H1 (cell line): ENCODE measurements at regions not wholly inside any gene's neighbourhood (a gene's known extent, or its start where the extent isn't known, plus 50 kb on each side); places are given as distances from the start of the nearest gene placed in this dataset.

ENCODE experiments used
- CTCF ChIA-PET: fragments of 300-600 bp; sonication (Branson Sonifier 250); formaldehyde crosslinking; loops from one replicate; lab custom pipeline; 2021; ENCODE audit not compliant: partially characterized antibody; lab: Charles Lee
- POLR2A ChIA-PET: fragments of 300-600 bp; sonication (Branson Sonifier 250); formaldehyde crosslinking; loops from one replicate; lab custom pipeline; 2021; ENCODE audit warnings: inconsistent platforms; ENCODE audit not compliant: partially characterized antibody; lab: Charles Lee
- DNase-seq, 2 experiments: peaks; one replicate each; pipeline versions ENCODE4 v3.0.0 to v3.0.0-alpha.2; 2010 to 2022; ENCODE audit warnings: low spot score in 2 of 2, low read depth in 1 of 2, mixed read lengths in 1 of 2
- FAIRE-seq: peaks from 2 replicates; lab custom pipeline; 2011; peaks lifted over from hg19 to GRCh38; lab: Jason Lieb, UNC
- H2AFZ ChIP-seq: 2 replicates; pipeline ENCODE4 v1.8.1; 2012; ENCODE audit warnings: low read length, inconsistent platforms
- H2AK5ac ChIP-seq: 2 replicates; pipeline ENCODE4 v1.6.1; 2013; ENCODE audit warnings: low read depth, low read length
- H2BK120ac ChIP-seq: replicated peaks from 2 replicates; pipeline ENCODE3; 2013; ENCODE audit warnings: low read depth, low read length, inconsistent platforms
- H2BK12ac ChIP-seq: 2 replicates; pipeline ENCODE4 v1.6.1; 2013; ENCODE audit warnings: low read depth, low read length
- H2BK15ac ChIP-seq: 2 replicates; pipeline ENCODE4 v1.6.1; 2013; ENCODE audit warnings: low read length
- H2BK20ac ChIP-seq: 2 replicates; pipeline ENCODE4 v1.6.1; 2013; ENCODE audit warnings: low read length
- H2BK5ac ChIP-seq: 2 replicates; pipeline ENCODE4 v1.6.1; 2013; ENCODE audit warnings: low read depth, low read length
- H3K14ac ChIP-seq: 2 replicates; pipeline ENCODE4 v1.6.1; 2013; ENCODE audit warnings: inconsistent platforms; ENCODE audit not compliant: insufficient read length
- H3K18ac ChIP-seq: 2 replicates; pipeline ENCODE4 v1.6.1; 2013; ENCODE audit warnings: low read length; ENCODE audit errors: extremely low read depth
- H3K23ac ChIP-seq: 2 replicates; pipeline ENCODE4 v1.6.1; 2013; ENCODE audit warnings: inconsistent platforms; ENCODE audit not compliant: insufficient read length
- H3K23me2 ChIP-seq: 2 replicates; pipeline ENCODE4 v1.6.1; 2013; ENCODE audit warnings: low read depth, low read length
- H3K27ac ChIP-seq: 2 replicates; pipeline ENCODE4 v1.6.1; 2011; ENCODE audit warnings: low read depth, low read length, inconsistent platforms
- H3K27me3 ChIP-seq, 4 experiments: replicated peaks in 1 of 4; 1 replicate in 1 of 4; 2 replicates in 3 of 4; pipeline versions ENCODE4 v1.6.1 to v1.8.1; 2011 to 2013; ENCODE audit warnings: low read length in 3 of 4, mild to moderate bottlenecking in 3 of 4, inconsistent platforms in 2 of 4, mixed read lengths in 2 of 4, moderate library complexity in 1 of 4; ENCODE audit not compliant: control insufficient read depth in 3 of 4, insufficient read depth in 3 of 4; ENCODE audit errors: extremely low read depth in 1 of 4
- H3K36me3 ChIP-seq, 4 experiments: 2 replicates each; pipeline versions ENCODE4 v1.6.1 to v1.8.1; 2011 to 2013; ENCODE audit warnings: mild to moderate bottlenecking in 4 of 4, low read length in 3 of 4, moderate library complexity in 2 of 4, control low read depth in 1 of 4, inconsistent platforms in 1 of 4; ENCODE audit not compliant: insufficient read depth in 4 of 4, control insufficient read depth in 2 of 4
- H3K4ac ChIP-seq: replicated peaks from 2 replicates; pipeline ENCODE3; 2013; ENCODE audit warnings: low read length, low read depth, mixed read lengths, inconsistent platforms; ENCODE audit not compliant: insufficient read length
- H3K4me1 ChIP-seq, 4 experiments: replicated peaks in 1 of 4; 1 replicate in 1 of 4; 2 replicates in 3 of 4; pipeline versions ENCODE4 v1.6.1 to v1.8.1; 2011 to 2013; ENCODE audit warnings: low read length in 3 of 4, inconsistent platforms in 2 of 4, mixed read lengths in 1 of 4; ENCODE audit not compliant: insufficient read depth in 4 of 4, control insufficient read depth in 3 of 4
- H3K4me2 ChIP-seq, 2 experiments: 2 replicates each; pipeline versions ENCODE4 v1.6.1 to v1.8.1; 2011 to 2013; ENCODE audit warnings: low read depth in 2 of 2, low read length in 2 of 2, control low read depth in 1 of 2, inconsistent platforms in 1 of 2, mild to moderate bottlenecking in 1 of 2; ENCODE audit not compliant: insufficient read depth in 1 of 2
- H3K4me3 ChIP-seq, 4 experiments: fragments of 200-600, 300-600 bp in 1 of 4; sonication (generic), shearing (Covaris generic), sonication (Bioruptor Twin) in 1 of 4; 2 replicates each; pipeline versions ENCODE4 v1.5.1 to v1.8.1; 2011 to 2016; ENCODE audit warnings: low read length in 4 of 4, low read depth in 3 of 4, control low read depth in 2 of 4, inconsistent platforms in 2 of 4, mild to moderate bottlenecking in 2 of 4, mixed read lengths in 1 of 4, moderate library complexity in 1 of 4; ENCODE audit not compliant: insufficient read depth in 2 of 4; ENCODE audit errors: extremely low read depth in 1 of 4
- H3K56ac ChIP-seq: replicated peaks from 2 replicates; pipeline ENCODE3; 2013; ENCODE audit warnings: low read depth, mild to moderate bottlenecking, mixed read lengths, low read length, inconsistent platforms; ENCODE audit not compliant: insufficient read length
- H3K79me1 ChIP-seq: 2 replicates; pipeline ENCODE4 v1.6.1; 2013; ENCODE audit warnings: low read depth, low read length, control low read depth
- H3K79me2 ChIP-seq, 2 experiments: 2 replicates each; pipeline versions ENCODE4 v1.6.1 to v1.8.1; 2012 to 2013; ENCODE audit warnings: low read length in 2 of 2, mild to moderate bottlenecking in 2 of 2, inconsistent platforms in 1 of 2; ENCODE audit not compliant: insufficient read depth in 2 of 2, control insufficient read depth in 1 of 2
- H3K9ac ChIP-seq, 4 experiments: replicated peaks in 1 of 4; 1 replicate in 1 of 4; 2 replicates in 3 of 4; pipeline versions ENCODE4 v1.6.1 to v1.8.1; 2011 to 2013; ENCODE audit warnings: low read depth in 3 of 4, low read length in 3 of 4, control low read depth in 2 of 4, mild to moderate bottlenecking in 2 of 4, moderate library complexity in 2 of 4, inconsistent platforms in 1 of 4; ENCODE audit errors: extremely low read depth in 1 of 4
- H3K9me3 ChIP-seq, 2 experiments: 2 replicates each; pipeline versions ENCODE4 v1.6.1 to v1.8.1; 2012 to 2013; ENCODE audit warnings: mild to moderate bottlenecking in 2 of 2, moderate library complexity in 2 of 2, control low read depth in 1 of 2, inconsistent platforms in 1 of 2, low read depth in 1 of 2, low read length in 1 of 2, mixed read lengths in 1 of 2; ENCODE audit not compliant: insufficient read depth in 2 of 2
- H4K20me1 ChIP-seq, 2 experiments: replicated peaks in 1 of 2; 2 replicates each; pipeline versions ENCODE3 to v1.8.1; 2011 to 2013; ENCODE audit warnings: inconsistent platforms in 2 of 2, low read length in 2 of 2, mild to moderate bottlenecking in 1 of 2; ENCODE audit not compliant: insufficient read depth in 2 of 2, control insufficient read depth in 1 of 2
- H4K5ac ChIP-seq: 2 replicates; pipeline ENCODE4 v1.6.1; 2013; ENCODE audit warnings: low read length, low read depth, mixed read lengths, inconsistent platforms; ENCODE audit not compliant: insufficient read length
- H4K8ac ChIP-seq: 2 replicates; pipeline ENCODE4 v1.8.0; 2013; ENCODE audit warnings: mild to moderate bottlenecking, moderate library complexity, low read length, inconsistent platforms; ENCODE audit not compliant: insufficient read depth; ENCODE audit errors: extremely low read depth
- H4K91ac ChIP-seq: replicated peaks from 2 replicates; pipeline ENCODE3; 2013; ENCODE audit warnings: low read length, mixed read lengths, inconsistent platforms; ENCODE audit not compliant: insufficient read length
- BRCA1 ChIP-seq: IDR thresholded peaks from 2 replicates; pipeline ENCODE4 v1.6.1; 2012; ENCODE audit warnings: low read depth, low read length, improper control_type of control experiment
- CEBPB ChIP-seq: IDR thresholded peaks from 2 replicates; pipeline ENCODE4 v1.6.1; 2012; ENCODE audit warnings: low read depth, low read length
- CHD1 ChIP-seq: IDR thresholded peaks from 2 replicates; pipeline ENCODE4 v1.6.1; 2012; ENCODE audit warnings: low read depth, low read length, improper control_type of control experiment
- CHD2 ChIP-seq: IDR thresholded peaks from 2 replicates; pipeline ENCODE4 v1.6.1; 2012; ENCODE audit warnings: low read length, improper control_type of control experiment
- KDM1A ChIP-seq: fragments of 200-600, 300-600 bp; sonication (generic); IDR thresholded peaks from 2 replicates; pipeline ENCODE4 v1.7.1; 2016; ENCODE audit warnings: mild to moderate bottlenecking, low read length, borderline replicate concordance
- KDM4A ChIP-seq: IDR thresholded peaks from one replicate; pipeline ENCODE4 v1.7.1; 2012; ENCODE audit warnings: low read depth, mild to moderate bottlenecking, moderate library complexity, low read length, inconsistent platforms; ENCODE audit not compliant: severe bottlenecking
- NANOG ChIP-seq: IDR thresholded peaks from 2 replicates; pipeline ENCODE4 v1.6.1; 2011; ENCODE audit warnings: low read length, low read depth, mild to moderate bottlenecking, inconsistent platforms; ENCODE audit not compliant: insufficient read depth, poor library complexity, severe bottlenecking
- POLR2AphosphoS5 ChIP-seq: IDR thresholded peaks from 2 replicates; pipeline ENCODE4 v1.6.1; 2011; ENCODE audit warnings: low read depth, low read length
- RBBP5 ChIP-seq: IDR thresholded peaks from 2 replicates; pipeline ENCODE4 v1.7.1; 2012; ENCODE audit warnings: low read depth, mild to moderate bottlenecking, inconsistent platforms, low read length, moderate library complexity, borderline replicate concordance
- WGBS, 2 experiments: shearing (Covaris generic) in 1 of 2; methylation state at CpG; one replicate each; pipeline versions ENCODE4 v1.1.6 to v1.1.7; 2013 to 2015; ENCODE audit warnings: low lambda C conversion rate in 2 of 2, mixed read lengths in 2 of 2, inconsistent platforms in 1 of 2, low coverage in 1 of 2, missing lambda C conversion rate in 1 of 2; ENCODE audit not compliant: insufficient replicate concordance in 2 of 2, insufficient coverage in 1 of 2, insufficient read length in 1 of 2; ENCODE audit errors: extremely low coverage in 1 of 2, missing lambda C conversion rate in 1 of 2; 5-methylcytosine and 5-hydroxymethylcytosine counted together
- TF ChIP-seq, protein P1 (sequence below): IDR thresholded peaks from 2 replicates; pipeline ENCODE4 v1.6.1; 2012; ENCODE audit warnings: low read length, inconsistent platforms

GRCh38 chr2:12338946-12339697, 377.6 kb upstream of the TRIB2 start:
- Histone ChIP-seq H2AK5ac (no peak overlapping the region), H3K14ac (no peak overlapping the region), H3K79me1 (no peaks in the 10 kb centered on the region), H3K9me3 (no peaks in the 10 kb centered on the region), H3K4me3 (no peak overlapping the region), H3K4me1 (no peaks in the 10 kb centered on the region), H2BK15ac (no peak overlapping the region), H2BK120ac (no peak overlapping the region), H3K27ac (no peak overlapping the region), H4K5ac (no peak overlapping the region), H3K36me3 (no peaks in the 10 kb centered on the region; a peak in 1 of 8 replicates), H2AFZ (no peak overlapping the region), H3K9ac (no peak overlapping the region), H3K56ac (no peak overlapping the region), H3K4me2 (no peak overlapping the region), H3K4ac (no peak overlapping the region), H4K91ac (no peak overlapping the region), H2BK20ac (no peak overlapping the region), H4K20me1 (no peaks in the 10 kb centered on the region), H2BK5ac (no peak overlapping the region), H3K79me2 (no peaks in the 10 kb centered on the region), H3K27me3 (no peaks in the 10 kb centered on the region), H3K18ac (no peak overlapping the region), H2BK12ac (no peak overlapping the region), H4K8ac (no peak overlapping the region), H3K23me2 (no peaks in the 10 kb centered on the region), H3K23ac (no peak overlapping the region)
- ChIA-PET CTCF (interaction anchor here (0.6 to 1.3 kb wide), 3 partner anchors 12 to 668 kb away, joined by 3 to 5 read pairs (median 3); no protein-coding TSS in a partner anchor), POLR2A (no interaction called here)
- FAIRE-seq (no peak), DNase-seq (no peak)
- WGBS, 2 experiments = 86% methylated on average over 7 of the region's 7 CpGs; no CpG with 5 or more reads in 1 of the 2 experiments
- TF ChIP-seq BRCA1 = no peak
- no peak for TF ChIP-seq NANOG
- TF ChIP-seq POLR2AphosphoS5 = no peak
- no peak for TF ChIP-seq RBBP5
- TF ChIP-seq CHD2 = no peak
- TF ChIP-seq, protein P1, sequence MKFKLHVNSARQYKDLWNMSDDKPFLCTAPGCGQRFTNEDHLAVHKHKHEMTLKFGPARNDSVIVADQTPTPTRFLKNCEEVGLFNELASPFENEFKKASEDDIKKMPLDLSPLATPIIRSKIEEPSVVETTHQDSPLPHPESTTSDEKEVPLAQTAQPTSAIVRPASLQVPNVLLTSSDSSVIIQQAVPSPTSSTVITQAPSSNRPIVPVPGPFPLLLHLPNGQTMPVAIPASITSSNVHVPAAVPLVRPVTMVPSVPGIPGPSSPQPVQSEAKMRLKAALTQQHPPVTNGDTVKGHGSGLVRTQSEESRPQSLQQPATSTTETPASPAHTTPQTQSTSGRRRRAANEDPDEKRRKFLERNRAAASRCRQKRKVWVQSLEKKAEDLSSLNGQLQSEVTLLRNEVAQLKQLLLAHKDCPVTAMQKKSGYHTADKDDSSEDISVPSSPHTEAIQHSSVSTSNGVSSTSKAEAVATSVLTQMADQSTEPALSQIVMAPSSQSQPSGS = no peak
- no peak for TF ChIP-seq KDM4A
- TF ChIP-seq CEBPB = no peak
- TF ChIP-seq CHD1 = no peak
- TF ChIP-seq KDM1A = no peak
